ENCODE measurements at regions not wholly inside any gene's neighbourhood (a gene's known extent, or its start where the extent isn't known, plus 50 kb on each side); places are given as distances from the start of the nearest gene placed in this dataset.

DNA sequence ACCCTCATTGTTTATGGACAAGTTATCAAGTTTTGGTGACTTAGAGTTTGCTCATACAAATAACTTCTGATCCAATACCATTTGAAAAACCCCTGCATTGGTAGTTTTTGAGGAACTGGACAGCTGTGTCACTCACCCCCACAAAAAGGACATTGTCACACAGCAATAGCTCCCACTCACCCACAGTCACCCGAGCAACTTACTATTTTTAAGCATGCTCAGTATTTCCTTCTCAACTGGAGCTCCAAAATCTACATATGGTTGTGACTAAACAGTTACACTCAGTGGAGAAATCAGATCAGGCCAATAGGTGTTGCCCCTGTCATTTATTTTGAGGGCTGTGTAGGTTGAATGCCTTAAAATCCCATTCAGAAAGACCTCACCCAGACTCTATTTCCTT, 165.2 kb upstream of the AUTS2 start:
- H3K9me2 ChIP-seq (replicated peaks; ENCODE audit: low read length) = no peaks in the 10 kb centered on the region
- no peak overlapping the region for H2AFZ ChIP-seq (ENCODE audit: low read length)
- H3K27me3 ChIP-seq (ENCODE audit: low read length) = no peaks in the 10 kb centered on the region
- H3K36me3 ChIP-seq (ENCODE audit: low read depth, low read length) = no peaks in the 10 kb centered on the region
- H3K9ac ChIP-seq (ENCODE audit: low read length) = no peak overlapping the region
- ChIA-PET POLR2A (ENCODE audit: unreplicated experiment) (no interaction called here), CTCF (no interaction called here)
- no peaks in the 10 kb centered on the region for H3F3A ChIP-seq (ENCODE audit: low read length, unreplicated experiment)
- ATAC-seq (no peak), DNase-seq (no peak)
- H3K9me3 ChIP-seq (ENCODE audit: low read length) = no peaks in the 10 kb centered on the region
- no peak overlapping the region for H3K27ac ChIP-seq (ENCODE audit: low read length)
- no TSS peak for BruUV-seq (replicated peaks)
- TF ChIP-seq EZH2 (IDR thresholded peaks at IDR 0.05; ENCODE audit: low read length, unreplicated experiment) = no peak
- no peaks in the 10 kb centered on the region for H4K20me1 ChIP-seq (ENCODE audit: low read length)
- no peaks in the 10 kb centered on the region for H3K4me1 ChIP-seq (ENCODE audit: insufficient read depth, low read length)
- intact Hi-C loops (cut with micrococcal nuclease) = no loop called here
- H3K4me3 ChIP-seq (ENCODE audit: low read length) = no peak overlapping the region
- H3K4me2 ChIP-seq (ENCODE audit: low read length) = no peak overlapping the region
- H3K79me2 ChIP-seq (ENCODE audit: low read length) = no peaks in the 10 kb centered on the region

DNA sequence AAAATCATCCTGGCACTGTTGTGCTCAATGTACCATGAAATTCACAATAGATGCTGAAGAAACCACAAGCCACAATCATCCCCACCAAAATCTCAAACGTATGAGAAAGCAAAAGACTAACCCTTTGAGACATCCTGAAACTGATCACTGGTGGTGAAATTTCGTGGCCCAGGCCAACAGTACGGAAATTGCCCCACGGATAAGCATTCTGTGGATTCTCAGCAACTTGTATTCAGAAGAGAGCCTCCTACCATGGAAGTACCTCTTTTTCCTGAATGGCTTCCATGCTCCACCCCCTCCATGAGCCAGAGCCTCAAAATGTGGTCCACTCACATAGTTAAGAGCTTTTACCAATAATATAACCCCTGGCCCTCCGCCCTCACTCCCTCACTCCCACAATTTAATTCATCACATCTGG, 163.9 kb upstream of the AUTS2 start:
- no peaks in the 10 kb centered on the region for H3K9me2 ChIP-seq (replicated peaks; ENCODE audit: low read length)
- ChIA-PET CTCF (no interaction called here), POLR2A (ENCODE audit: unreplicated experiment) (no interaction called here)
- H3K9ac ChIP-seq (ENCODE audit: low read length) = no peak overlapping the region
- no peaks in the 10 kb centered on the region for H3F3A ChIP-seq (ENCODE audit: low read length, unreplicated experiment)
- H3K36me3 ChIP-seq (ENCODE audit: low read depth, low read length) = no peaks in the 10 kb centered on the region
- H2AFZ ChIP-seq (ENCODE audit: low read length) = no peak overlapping the region
- H3K79me2 ChIP-seq (ENCODE audit: low read length) = no peaks in the 10 kb centered on the region
- H3K4me1 ChIP-seq (ENCODE audit: insufficient read depth, low read length) = no peaks in the 10 kb centered on the region
- no peaks in the 10 kb centered on the region for H3K27me3 ChIP-seq (ENCODE audit: low read length)
- H3K9me3 ChIP-seq (ENCODE audit: low read length) = no peaks in the 10 kb centered on the region
- intact Hi-C loops (cut with micrococcal nuclease) = no loop called here
- BruUV-seq (replicated peaks) = no TSS peak
- H3K27ac ChIP-seq (ENCODE audit: low read length) = no peak overlapping the region
- no peak overlapping the region for H3K4me2 ChIP-seq (ENCODE audit: low read length)
- DNase-seq (no peak), ATAC-seq (no peak)
- no peak overlapping the region for H3K4me3 ChIP-seq (ENCODE audit: low read length)
- TF ChIP-seq EZH2phosphoT487 (IDR thresholded peaks at IDR 0.05; ENCODE audit: borderline replicate concordance, low read length) (no peak), EZH2 (IDR thresholded peaks at IDR 0.05; ENCODE audit: low read length, unreplicated experiment) (no peak), CTCF (conservative IDR thresholded peaks at IDR 0.05; ENCODE audit: low read depth, low read length) (no peak)
- no peaks in the 10 kb centered on the region for H4K20me1 ChIP-seq (ENCODE audit: low read length)

GRCh38 chr7:69435711-69436110, 162.6 kb upstream of the AUTS2 start:
- Histone ChIP-seq H4K20me1 (ENCODE audit: low read length) (no peaks in the 10 kb centered on the region), H3K79me2 (ENCODE audit: low read length) (no peaks in the 10 kb centered on the region), H3K4me2 (ENCODE audit: low read length) (no peak overlapping the region), H3K9me3 (ENCODE audit: low read length) (no peaks in the 10 kb centered on the region), H3K4me3 (ENCODE audit: low read length) (no peak overlapping the region), H3K9me2 (replicated peaks; ENCODE audit: low read length) (no peaks in the 10 kb centered on the region), H2AFZ (ENCODE audit: low read length) (no peak overlapping the region), H3K9ac (ENCODE audit: low read length) (no peak overlapping the region), H3K27me3 (ENCODE audit: low read length) (no peaks in the 10 kb centered on the region), H3F3A (ENCODE audit: low read length, unreplicated experiment) (no peaks in the 10 kb centered on the region), H3K27ac (ENCODE audit: low read length) (no peak overlapping the region), H3K4me1 (ENCODE audit: insufficient read depth, low read length) (no peaks in the 10 kb centered on the region), H3K36me3 (ENCODE audit: low read depth, low read length) (no peaks in the 10 kb centered on the region)
- no TSS peak for BruUV-seq (replicated peaks)
- ChIA-PET POLR2A (ENCODE audit: unreplicated experiment) (no interaction called here), CTCF (no interaction called here)
- DNase-seq (no peak), ATAC-seq (no peak)
- TF ChIP-seq EZH2 (IDR thresholded peaks at IDR 0.05; ENCODE audit: low read length, unreplicated experiment) (no peak), EZH2phosphoT487 (IDR thresholded peaks at IDR 0.05; ENCODE audit: borderline replicate concordance, low read length) (no peak), CTCF (conservative IDR thresholded peaks at IDR 0.05; ENCODE audit: low read depth, low read length) (no peak)
- intact Hi-C loops (cut with micrococcal nuclease) = no loop called here
